ENCODE measurements at regions not wholly inside any gene's neighbourhood (a gene's known extent, or its start where the extent isn't known, plus 50 kb on each side); places are given as distances from the start of the nearest gene placed in this dataset.

DNA sequence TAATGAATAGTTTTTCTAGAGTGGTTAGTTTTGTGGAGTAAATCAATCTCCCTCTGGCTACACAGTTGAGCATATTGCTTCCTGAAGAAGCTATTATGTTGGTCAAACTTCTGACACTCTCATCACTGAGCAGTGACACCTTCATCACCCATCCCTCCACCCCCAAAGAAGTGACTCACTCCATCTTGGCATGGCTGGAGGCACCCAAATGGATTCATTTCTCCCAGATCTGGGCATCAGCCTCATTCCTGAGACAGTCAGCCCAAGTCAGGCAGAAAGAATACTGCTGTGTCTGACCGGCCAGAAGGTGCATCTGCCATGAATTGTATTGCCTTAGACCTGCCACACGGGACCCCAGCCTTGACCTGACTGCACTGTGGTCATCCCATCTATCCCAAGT, 117.0 kb upstream of the HABP2 start:
- in situ Hi-C loops (cut with HindIII; ENCODE audit: low pct_unique_long_range_greater_than_20kb, low sequenced_read_pairs), result no loop called here
- DNase-seq (ENCODE audit: low read depth, low spot score), result no peak

DNA sequence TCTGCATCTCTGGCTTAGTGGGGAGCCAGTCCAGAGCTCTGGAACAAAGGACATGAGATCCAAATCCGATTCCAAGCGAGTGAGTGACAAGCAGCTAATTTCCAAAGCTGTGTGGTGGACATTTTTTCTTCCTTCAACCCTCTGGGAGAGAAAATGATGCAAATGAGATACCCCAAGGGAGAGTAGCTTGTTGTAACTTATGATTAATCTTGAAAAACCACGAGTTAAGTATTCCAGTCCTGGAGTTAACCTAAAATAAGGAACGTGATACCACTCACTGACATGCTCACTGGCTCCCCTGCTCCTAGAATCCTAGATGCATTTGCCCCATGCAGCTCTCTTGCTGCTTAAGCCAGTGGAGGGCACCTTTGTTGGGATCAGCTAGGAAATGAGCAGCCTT, 116.0 kb upstream of the HABP2 start:
- no peak for DNase-seq (ENCODE audit: low read depth, low spot score)
- in situ Hi-C loops (cut with HindIII; ENCODE audit: low pct_unique_long_range_greater_than_20kb, low sequenced_read_pairs), result no loop called here

DNA sequence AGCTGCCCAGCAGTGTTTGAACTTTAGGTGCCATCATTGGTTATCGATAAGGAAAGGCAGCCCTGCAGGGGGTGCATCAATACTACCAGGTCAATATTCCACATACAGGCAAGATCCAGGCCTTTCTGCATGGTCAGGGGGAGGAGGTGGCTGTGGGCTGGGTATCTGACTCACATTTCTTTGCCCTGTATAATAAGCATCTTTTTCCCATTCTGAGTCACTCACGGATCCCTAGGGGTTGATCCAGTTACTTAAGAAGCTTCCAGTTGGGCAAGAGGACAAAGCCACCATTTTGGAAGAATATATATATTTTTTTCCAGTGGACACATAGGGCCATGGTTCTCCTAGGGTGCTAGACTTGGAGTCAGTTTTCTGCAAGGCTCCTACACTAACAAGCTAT, 114.2 kb upstream of the HABP2 start:
- peak; percentile 58 for DNase-seq (ENCODE audit: low read depth, low spot score)

GRCh38 chr10:113441220-113441619, 111.6 kb upstream of the HABP2 start:
- in situ Hi-C loops (cut with HindIII; ENCODE audit: low pct_unique_long_range_greater_than_20kb, low sequenced_read_pairs), result no loop called here

More for the DNA sequence above, 114.2 kb upstream of the HABP2 start:
- in situ Hi-C loops (cut with HindIII; ENCODE audit: low pct_unique_long_range_greater_than_20kb, low sequenced_read_pairs), result no loop called here

DNA sequence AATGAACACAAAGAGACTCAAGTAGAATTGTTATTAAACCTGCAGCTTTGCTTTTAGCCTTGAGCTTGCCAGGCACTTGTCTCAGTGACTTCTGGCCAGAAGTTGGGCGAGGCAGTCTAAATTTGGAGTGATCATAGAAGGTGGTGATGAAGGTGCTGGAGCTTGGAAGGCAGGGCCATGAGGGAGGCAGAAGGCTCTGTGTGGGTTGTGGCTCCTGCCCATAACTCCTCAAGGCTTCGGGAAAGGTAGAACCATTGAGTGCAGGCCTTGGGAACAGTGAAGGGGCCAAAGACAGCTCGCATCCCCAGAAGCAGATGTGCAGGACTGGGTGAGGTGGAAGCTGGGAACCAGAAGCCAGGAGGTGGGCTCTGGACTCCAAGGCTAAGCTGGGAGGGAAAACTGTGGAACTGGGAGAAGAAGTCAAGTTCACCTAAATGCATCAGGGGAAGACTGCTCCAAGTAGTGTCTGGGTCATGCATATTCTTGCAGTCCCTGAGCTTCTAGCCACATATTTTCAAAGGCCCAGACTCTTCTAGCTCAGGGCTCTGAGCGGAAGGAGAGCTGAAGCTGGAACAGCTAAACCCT, 111.1 kb upstream of the HABP2 start:
- no peak for DNase-seq (ENCODE audit: low read depth, low spot score)
- in situ Hi-C loops (cut with HindIII; ENCODE audit: low pct_unique_long_range_greater_than_20kb, low sequenced_read_pairs), result no loop called here

More at GRCh38 chr10:113441220-113441619, 111.6 kb upstream of the HABP2 start:
- peak; percentile 10 for DNase-seq (ENCODE audit: low read depth, low spot score)

GRCh38 chr10:113442336-113442735, 110.5 kb upstream of the HABP2 start:
- in situ Hi-C loops (cut with HindIII; ENCODE audit: low pct_unique_long_range_greater_than_20kb, low sequenced_read_pairs), result no loop called here
- no peak for DNase-seq (ENCODE audit: low read depth, low spot score)

- no peak for DNase-seq (ENCODE audit: low read depth, low spot score)
- in situ Hi-C loops (cut with HindIII; ENCODE audit: low pct_unique_long_range_greater_than_20kb, low sequenced_read_pairs), result no loop called here
Observed at GRCh38 chr10:113443141-113443925, 109.5 kb upstream of the HABP2 start.

GRCh38 chr10:113444766-113445365, 108.0 kb upstream of the HABP2 start:
- in situ Hi-C loops (cut with HindIII; ENCODE audit: low pct_unique_long_range_greater_than_20kb, low sequenced_read_pairs), result no loop called here
- no peak for DNase-seq (ENCODE audit: low read depth, low spot score)

- no peak for DNase-seq (ENCODE audit: low read depth, low spot score)
- in situ Hi-C loops (cut with HindIII; ENCODE audit: low pct_unique_long_range_greater_than_20kb, low sequenced_read_pairs), result no loop called here
Observed at GRCh38 chr10:113445736-113446135, 107.1 kb upstream of the HABP2 start.

DNA sequence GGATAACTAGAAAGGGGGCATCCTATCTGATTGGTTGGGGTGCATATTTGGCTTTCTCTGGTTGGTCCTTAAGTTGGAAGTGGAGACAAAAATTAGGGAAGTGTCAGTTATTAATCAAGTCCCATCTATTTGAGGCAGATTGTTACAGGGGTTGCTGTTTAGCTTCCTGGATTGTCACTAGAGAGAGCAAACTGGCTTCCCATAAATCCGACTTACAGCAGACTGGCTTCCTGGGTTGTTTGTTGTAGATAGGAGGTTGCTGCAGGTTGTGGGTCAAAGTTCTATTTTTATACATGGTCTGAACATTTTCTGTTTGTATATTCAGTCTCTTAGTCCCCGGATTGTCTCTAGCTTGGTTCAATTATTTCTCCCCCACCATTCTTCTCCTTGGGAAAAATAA, 106.1 kb upstream of the HABP2 start:
- no peak for DNase-seq (ENCODE audit: low read depth, low spot score)
- in situ Hi-C loops (cut with HindIII; ENCODE audit: low pct_unique_long_range_greater_than_20kb, low sequenced_read_pairs), result no loop called here

DNA sequence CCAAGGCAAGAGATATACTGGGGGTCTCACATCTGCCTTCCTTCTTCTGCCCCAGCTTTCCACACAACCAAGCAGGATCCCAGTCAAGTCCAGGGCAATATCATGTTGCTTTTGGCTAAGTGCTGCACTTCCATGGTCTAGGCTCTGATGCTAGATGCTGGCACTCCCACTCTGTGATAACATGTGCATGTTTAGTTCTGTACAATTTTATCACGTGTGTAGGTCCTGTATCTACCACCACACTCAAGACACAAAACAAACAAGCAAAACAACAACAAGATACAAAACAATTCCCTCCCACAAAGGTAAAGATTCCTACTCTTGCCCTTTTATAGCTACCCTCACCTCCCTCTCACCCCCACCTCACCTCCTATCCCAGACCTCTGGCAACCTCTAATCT, 105.6 kb upstream of the HABP2 start:
- in situ Hi-C loops (cut with HindIII; ENCODE audit: low pct_unique_long_range_greater_than_20kb, low sequenced_read_pairs), result no loop called here

GRCh38 chr10:113449006-113449695, 103.7 kb upstream of the HABP2 start:
- in situ Hi-C loops (cut with HindIII; ENCODE audit: low pct_unique_long_range_greater_than_20kb, low sequenced_read_pairs), result no loop called here
- no peak for DNase-seq (ENCODE audit: low read depth, low spot score)

More for the DNA sequence above, 105.6 kb upstream of the HABP2 start:
- no peak for DNase-seq (ENCODE audit: low read depth, low spot score)

GRCh38 chr10:113450046-113450804, 102.6 kb upstream of the HABP2 start:
- in situ Hi-C loops (cut with HindIII; ENCODE audit: low pct_unique_long_range_greater_than_20kb, low sequenced_read_pairs), result no loop called here

DNA sequence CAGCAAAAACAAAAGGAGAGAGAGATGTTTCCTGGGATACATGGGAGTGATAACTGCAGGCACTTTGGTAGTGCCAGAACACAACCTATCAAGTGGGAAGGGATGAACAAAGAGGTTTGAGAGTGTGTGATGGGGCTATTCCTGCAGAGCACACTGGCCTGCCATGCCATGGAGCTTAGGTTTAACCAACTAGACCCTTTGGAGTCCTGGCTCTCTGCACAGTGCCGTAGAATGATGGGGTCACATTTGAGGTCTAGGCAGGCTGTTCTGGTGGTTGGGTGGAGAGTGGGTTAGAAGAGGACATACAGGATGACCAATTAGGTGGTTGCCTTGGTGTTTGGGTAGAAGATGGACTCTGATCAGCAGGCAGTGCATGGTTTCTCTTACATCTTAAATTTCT, 101.9 kb upstream of the HABP2 start:
- in situ Hi-C loops (cut with HindIII; ENCODE audit: low pct_unique_long_range_greater_than_20kb, low sequenced_read_pairs), result no loop called here
- no peak for DNase-seq (ENCODE audit: low read depth, low spot score)

More at GRCh38 chr10:113450046-113450804, 102.6 kb upstream of the HABP2 start:
- no peak for DNase-seq (ENCODE audit: low read depth, low spot score)

DNA sequence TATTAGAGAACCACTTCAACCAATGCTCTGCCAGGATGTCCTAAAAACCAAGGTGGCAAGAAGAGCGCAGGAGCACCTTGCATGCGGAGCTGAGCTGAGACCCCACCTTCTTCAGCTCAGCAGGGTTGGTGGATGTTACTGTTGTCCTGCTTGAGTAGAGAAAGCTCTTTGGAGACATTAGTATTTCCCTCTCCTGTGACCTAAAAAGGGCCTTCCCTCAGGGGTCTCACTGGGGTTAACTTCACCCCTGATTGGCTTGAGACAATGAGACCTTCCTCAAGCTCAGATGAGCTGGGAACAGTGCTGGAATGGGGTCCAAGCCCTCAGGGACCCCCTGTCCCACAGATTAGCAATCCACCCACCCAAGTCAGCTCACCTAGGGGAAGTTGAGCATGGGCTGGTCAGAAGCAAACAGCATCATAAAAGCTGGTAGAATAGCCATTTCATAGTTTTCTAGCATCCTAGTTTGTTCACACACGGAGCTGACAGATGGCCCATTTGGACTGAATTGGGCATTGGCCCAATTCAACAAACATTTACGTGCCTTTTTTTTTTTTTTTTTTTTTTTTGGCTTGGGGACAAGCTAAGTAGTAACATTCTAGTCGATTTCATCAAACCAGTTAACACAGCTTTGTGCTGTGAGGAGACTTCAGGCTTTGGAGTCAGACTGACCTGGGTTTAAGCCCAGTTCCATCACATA, 100.6 kb upstream of the HABP2 start:
- no peak for DNase-seq (ENCODE audit: low read depth, low spot score)
- in situ Hi-C loops (cut with HindIII; ENCODE audit: low pct_unique_long_range_greater_than_20kb, low sequenced_read_pairs), result no loop called here

GRCh38 chr10:113453351-113453750, 99.5 kb upstream of the HABP2 start:
- in situ Hi-C loops (cut with HindIII; ENCODE audit: low pct_unique_long_range_greater_than_20kb, low sequenced_read_pairs), result no loop called here
- DNase-seq (ENCODE audit: low read depth, low spot score), result no peak
